Natural killer cell treated with Interleukin-12 subunit alpha and Interleukin-12 subunit beta and Interleukin-15 and Interleukin-18, amount 100 ng/mL, for 72 hours (primary cell): ENCODE measurements at regions not wholly inside any gene's neighbourhood (a gene's known extent, or its start where the extent isn't known, plus 50 kb on each side); places are given as distances from the start of the nearest gene placed in this dataset.
"Not testable (repeated sequence)": the region's sequence is repeated elsewhere in the genome, so short reads cannot be mapped to it uniquely, and the experiment has no call there.

Experiments used
- ATAC-seq, 2 donors: fragments of 150-1000 bp; cut with Tn5 transposase in 1 of 2; sonication (Bioruptor Pico), chemical (Tn5 transposase) in 1 of 2; 2 replicates each; pipeline ENCODE4 v1.10.0; 2021
- DNase-seq: peaks from one replicate; pipeline ENCODE4 v3.0.0; 2022; ENCODE audit warnings: low spot score
- H3K27ac Mint-ChIP-seq, 2 donors: 1 replicate in 1 of 2; 2 replicates in 1 of 2; pipeline ENCODE4 v1.8.0; 2022; ENCODE audit warnings: mixed read lengths in 2 of 2, mild to moderate bottlenecking in 1 of 2, moderate library complexity in 1 of 2
- H3K27me3 Mint-ChIP-seq, 2 donors: 1 replicate in 1 of 2; 2 replicates in 1 of 2; pipeline ENCODE4 v1.8.0; 2022; ENCODE audit warnings: mixed read lengths in 2 of 2
- H3K36me3 Mint-ChIP-seq: one replicate; pipeline ENCODE4 v1.8.0; 2022; ENCODE audit warnings: mixed read lengths
- H3K4me1 Mint-ChIP-seq, 2 donors: 1 replicate in 1 of 2; 2 replicates in 1 of 2; pipeline ENCODE4 v1.8.0; 2022; ENCODE audit warnings: low read depth in 2 of 2, mixed read lengths in 2 of 2, mild to moderate bottlenecking in 1 of 2
- H3K4me3 Mint-ChIP-seq: one replicate; pipeline ENCODE4 v1.8.0; 2022; ENCODE audit warnings: mixed read lengths
- H3K9me3 Mint-ChIP-seq: 2 replicates; pipeline ENCODE4 v1.8.0; 2022; ENCODE audit warnings: mixed read lengths

DNA sequence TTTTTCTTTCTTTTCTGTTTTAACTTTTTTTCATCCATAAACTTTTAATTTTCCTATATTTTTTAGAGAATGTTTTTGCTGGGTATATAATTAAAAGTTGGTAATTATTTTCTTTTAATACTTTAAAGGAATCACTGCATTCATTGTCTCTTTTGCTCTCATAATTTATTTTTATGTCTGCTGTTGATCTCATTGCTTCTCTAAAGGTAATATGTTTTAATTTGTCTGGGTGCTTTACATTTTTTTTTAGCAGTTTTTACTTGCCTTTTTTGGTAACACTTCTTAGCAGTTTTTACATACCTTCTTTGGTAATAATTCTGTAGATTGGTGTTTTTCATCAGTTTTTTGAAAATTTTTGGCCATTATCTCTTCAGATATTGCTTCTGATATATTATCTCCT lies 89.4 kb upstream of the BMAL1 start:
- Mint-ChIP-seq H3K4me1 (peaks cover 4 to 7% of the 10 kb centered on the region in 2 donors), H3K27ac (no peak overlapping the region), H3K27me3 (peaks cover 21 to 39% of the 10 kb centered on the region in 2 donors), H3K4me3 (no peak overlapping the region), H3K9me3 (peaks cover 9% of the 10 kb centered on the region), H3K36me3 (peaks cover 21% of the 10 kb centered on the region)
- ATAC-seq, result no peak
- no peak for DNase-seq

GRCh38 chr11:13189561-13190426 lies 87.8 kb upstream of the BMAL1 start:
- Mint-ChIP-seq H3K4me1 (no peaks in the 10 kb centered on the region), H3K27ac (no peak overlapping the region), H3K4me3 (no peak overlapping the region), H3K27me3 (peaks cover 29 to 54% of the 10 kb centered on the region in 2 donors), H3K36me3 (peaks cover 21% of the 10 kb centered on the region), H3K9me3 (peaks cover 9% of the 10 kb centered on the region)
- DNase-seq (no peak), ATAC-seq (no peak)

DNA sequence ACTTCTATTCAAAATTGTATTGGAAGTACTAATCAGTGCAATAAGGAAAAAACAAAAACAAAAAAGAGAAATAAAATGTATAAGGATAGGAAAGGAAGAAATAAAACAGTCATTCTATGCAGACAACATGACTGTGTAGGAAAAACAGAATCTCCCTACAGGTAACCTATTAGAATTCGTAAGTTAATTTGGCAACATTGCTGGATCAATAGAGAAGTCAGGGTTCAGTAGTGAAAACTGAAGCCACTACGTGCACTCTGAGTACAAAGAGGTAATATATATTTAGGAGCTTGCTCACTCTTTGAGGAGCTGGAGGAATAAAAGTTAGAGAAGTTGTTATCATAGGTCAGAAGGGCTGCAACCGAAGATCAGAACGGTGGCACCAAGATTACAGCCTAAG lies 84.0 kb upstream of the BMAL1 start:
- H3K27ac Mint-ChIP-seq, result no peak overlapping the region
- peaks cover 29 to 49% of the 10 kb centered on the region in 2 donors for H3K27me3 Mint-ChIP-seq
- no peak overlapping the region for H3K4me3 Mint-ChIP-seq
- DNase-seq (no peak), ATAC-seq (no peak)
- peaks cover 30% of the 10 kb centered on the region for H3K36me3 Mint-ChIP-seq
- H3K9me3 Mint-ChIP-seq, result peaks cover 5% of the 10 kb centered on the region
- H3K4me1 Mint-ChIP-seq, result no peaks in the 10 kb centered on the region

DNA sequence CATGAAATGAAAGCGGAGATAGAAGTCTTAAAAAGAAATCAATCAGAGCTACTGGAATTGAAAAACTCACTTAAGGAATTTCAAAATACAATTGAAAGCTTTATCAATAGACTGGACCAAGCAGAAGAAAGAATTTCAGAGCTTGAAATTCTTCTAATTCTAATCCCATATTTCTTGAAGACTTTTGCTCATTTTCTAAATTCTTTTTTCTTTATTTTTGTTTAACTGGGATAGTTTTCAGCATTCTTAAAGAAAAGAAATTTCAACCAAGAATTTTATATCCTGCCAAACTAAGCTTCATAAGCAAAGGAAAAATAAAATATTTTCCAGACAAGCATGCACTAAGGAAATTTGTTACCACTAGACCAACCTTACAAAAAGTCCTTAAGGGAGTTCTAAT lies 80.2 kb upstream of the BMAL1 start:
- DNase-seq, result not testable (repeated sequence)

GRCh38 chr11:13205486-13205885 lies 72.1 kb upstream of the BMAL1 start:
- ATAC-seq, result no peak
- no peak for DNase-seq
- peak overlapping the region; percentile 41 for H3K4me3 Mint-ChIP-seq
- H3K9me3 Mint-ChIP-seq, result no peaks in the 10 kb centered on the region
- peak overlapping the region in 1 of 2 donors; percentile 36 for H3K27ac Mint-ChIP-seq
- H3K4me1 Mint-ChIP-seq, result peaks cover 19 to 26% of the 10 kb centered on the region in 2 donors
- H3K27me3 Mint-ChIP-seq, result peaks cover 0 to 21% of the 10 kb centered on the region in 2 donors
- no peaks in the 10 kb centered on the region for H3K36me3 Mint-ChIP-seq

More for the DNA sequence above, 80.2 kb upstream of the BMAL1 start:
- not testable (repeated sequence) for ATAC-seq, H3K27ac Mint-ChIP-seq, H3K4me3 Mint-ChIP-seq, H3K9me3 Mint-ChIP-seq, H3K4me1 Mint-ChIP-seq
- Mint-ChIP-seq H3K36me3 (peaks cover 33% of the 10 kb centered on the region), H3K27me3 (peaks cover 19 to 39% of the 10 kb centered on the region in 2 donors)

DNA sequence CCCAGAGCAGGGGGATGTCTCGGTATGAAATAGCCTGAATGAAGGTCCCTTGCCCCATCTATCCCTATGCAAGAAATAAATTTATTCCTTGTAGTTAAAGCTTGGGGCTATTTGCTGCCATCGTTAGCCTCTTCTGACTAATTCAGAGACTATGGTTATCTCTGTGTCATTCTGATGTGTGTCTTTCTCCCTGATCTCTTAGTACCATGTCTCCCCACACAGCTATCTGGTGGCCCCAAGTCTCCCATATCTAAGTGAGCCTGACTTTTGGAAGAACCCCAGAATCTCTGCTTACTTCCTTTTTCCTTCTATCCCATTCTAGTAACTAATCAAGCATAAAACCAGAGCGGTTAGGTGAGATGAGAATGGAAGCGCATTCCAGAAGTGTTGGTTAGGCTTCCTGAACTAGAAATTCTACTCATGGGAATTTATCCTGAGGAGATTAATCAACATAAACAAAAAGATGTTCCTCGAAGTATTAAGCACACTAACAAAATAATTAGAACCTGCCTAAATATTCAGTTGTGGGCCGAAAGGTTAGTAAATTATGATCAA lies 71.4 kb upstream of the BMAL1 start:
- Mint-ChIP-seq H3K4me1 (peaks cover 19 to 26% of the 10 kb centered on the region in 2 donors), H3K27ac (peak overlapping the region in 1 of 2 donors; percentile 36), H3K9me3 (no peaks in the 10 kb centered on the region), H3K4me3 (peak overlapping the region; percentile 41), H3K27me3 (peaks cover 0 to 21% of the 10 kb centered on the region in 2 donors), H3K36me3 (no peaks in the 10 kb centered on the region)
- peak in 1 of 2 donors; percentile 55 for ATAC-seq
- no peak for DNase-seq

DNA sequence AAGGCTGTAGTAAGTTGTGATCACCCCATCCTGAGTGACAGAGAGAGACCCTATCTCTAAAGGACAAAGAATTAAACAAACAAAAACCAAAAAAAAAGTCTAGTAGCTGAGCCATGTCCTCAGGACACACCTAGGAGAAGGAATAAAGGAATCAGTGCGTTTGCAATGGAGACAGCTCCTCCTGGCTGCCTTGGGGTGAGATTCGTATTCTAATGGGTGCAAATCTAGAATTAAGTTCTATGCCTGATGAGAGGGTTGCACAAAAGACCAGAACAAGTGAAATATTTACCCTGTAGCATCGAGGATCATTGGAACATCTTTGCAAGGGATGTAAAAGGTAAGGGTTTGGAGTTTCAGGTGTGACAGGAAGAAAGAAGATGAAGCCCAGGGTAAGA lies 70.3 kb upstream of the BMAL1 start:
- H3K27ac Mint-ChIP-seq, result peak overlapping the region; percentile 73 to 80

DNA sequence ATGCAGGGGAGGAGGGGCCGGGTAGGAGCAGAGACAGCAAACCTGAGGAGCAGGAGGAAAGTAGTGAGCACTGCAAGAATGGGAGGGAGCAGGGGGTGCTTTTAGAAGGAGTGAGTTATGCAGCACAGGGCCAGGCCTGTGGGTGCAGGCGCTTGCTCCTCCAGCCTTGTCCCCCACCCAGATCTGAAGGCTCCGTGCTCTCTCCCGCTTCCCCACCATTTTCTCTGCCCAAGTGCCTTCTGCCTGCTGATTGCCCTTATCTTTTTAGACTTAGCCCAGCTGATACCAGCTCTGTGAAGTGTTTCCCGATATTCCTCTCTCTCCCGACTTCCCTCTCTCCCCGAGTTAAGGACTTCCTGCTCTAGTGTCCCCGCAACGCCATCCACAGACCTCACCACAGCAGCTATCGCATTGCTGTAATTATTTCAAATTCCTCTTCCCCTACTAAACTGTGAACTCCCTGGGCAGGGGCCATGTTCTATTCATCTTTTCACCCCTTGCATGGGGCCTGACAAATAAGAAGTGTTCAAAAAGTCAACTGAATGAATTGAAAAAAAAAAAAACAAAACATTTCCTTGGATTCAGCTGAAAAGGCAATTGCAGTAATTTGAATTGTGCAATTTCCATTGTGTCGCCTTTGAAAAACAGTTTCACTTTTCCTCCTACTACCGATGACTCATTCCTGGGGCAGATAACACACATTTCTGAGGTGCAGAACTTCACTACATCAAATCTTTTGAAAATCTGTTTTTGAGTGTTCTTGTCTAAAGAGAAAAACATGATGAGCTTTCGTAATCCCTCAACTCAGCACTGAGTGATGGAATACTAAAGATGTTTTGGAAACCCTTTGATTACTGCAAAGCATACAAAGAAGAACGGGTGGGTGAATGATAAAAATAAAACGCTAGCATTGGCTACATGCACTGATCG lies 69.7 kb upstream of the BMAL1 start:
- H3K27me3 Mint-ChIP-seq, result peaks cover 0 to 21% of the 10 kb centered on the region in 2 donors
- H3K36me3 Mint-ChIP-seq, result no peaks in the 10 kb centered on the region
- H3K27ac Mint-ChIP-seq, result peak overlapping the region; percentile 73 to 80
- H3K9me3 Mint-ChIP-seq, result no peaks in the 10 kb centered on the region
- H3K4me3 Mint-ChIP-seq, result peak overlapping the region; percentile 92
- H3K4me1 Mint-ChIP-seq, result peaks cover 19 to 26% of the 10 kb centered on the region in 2 donors
- DNase-seq, result no peak
- ATAC-seq, result peak; percentile 79 to 83

More for the DNA sequence above, 70.3 kb upstream of the BMAL1 start:
- Mint-ChIP-seq H3K4me3 (peak overlapping the region; percentile 92), H3K4me1 (peaks cover 19 to 26% of the 10 kb centered on the region in 2 donors), H3K27me3 (peaks cover 0 to 21% of the 10 kb centered on the region in 2 donors), H3K36me3 (no peaks in the 10 kb centered on the region), H3K9me3 (no peaks in the 10 kb centered on the region)
- DNase-seq (no peak), ATAC-seq (no peak)

GRCh38 chr11:13208921-13209320 lies 68.7 kb upstream of the BMAL1 start:
- Mint-ChIP-seq H3K36me3 (no peaks in the 10 kb centered on the region), H3K4me3 (no peak overlapping the region), H3K4me1 (peaks cover 19 to 26% of the 10 kb centered on the region in 2 donors), H3K9me3 (no peaks in the 10 kb centered on the region), H3K27me3 (peaks cover 0 to 21% of the 10 kb centered on the region in 2 donors), H3K27ac (no peak overlapping the region)
- DNase-seq (no peak), ATAC-seq (no peak)

DNA sequence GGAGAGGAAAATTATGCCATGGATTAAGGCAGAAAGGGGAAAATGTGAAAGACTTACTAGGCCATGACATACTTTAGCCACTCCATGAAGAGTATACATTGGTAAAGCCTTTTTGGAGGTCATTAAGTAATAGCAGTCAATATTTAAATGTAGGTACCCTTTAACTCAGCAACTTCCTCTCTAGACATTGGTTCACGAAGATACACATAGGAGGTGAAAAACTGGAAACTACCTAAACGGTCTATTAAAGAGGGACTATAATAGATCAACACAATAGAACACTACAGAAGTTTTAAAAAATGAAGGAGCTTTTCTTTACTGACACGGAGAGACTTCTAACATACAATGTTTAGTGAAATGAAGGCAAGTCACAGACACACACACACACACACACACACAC lies 68.2 kb upstream of the BMAL1 start:
- Mint-ChIP-seq H3K36me3 (no peaks in the 10 kb centered on the region), H3K9me3 (no peaks in the 10 kb centered on the region), H3K4me1 (peaks cover 19 to 26% of the 10 kb centered on the region in 2 donors), H3K27me3 (peaks cover 0 to 21% of the 10 kb centered on the region in 2 donors), H3K4me3 (no peak overlapping the region), H3K27ac (no peak overlapping the region)
- ATAC-seq (no peak), DNase-seq (no peak)

DNA sequence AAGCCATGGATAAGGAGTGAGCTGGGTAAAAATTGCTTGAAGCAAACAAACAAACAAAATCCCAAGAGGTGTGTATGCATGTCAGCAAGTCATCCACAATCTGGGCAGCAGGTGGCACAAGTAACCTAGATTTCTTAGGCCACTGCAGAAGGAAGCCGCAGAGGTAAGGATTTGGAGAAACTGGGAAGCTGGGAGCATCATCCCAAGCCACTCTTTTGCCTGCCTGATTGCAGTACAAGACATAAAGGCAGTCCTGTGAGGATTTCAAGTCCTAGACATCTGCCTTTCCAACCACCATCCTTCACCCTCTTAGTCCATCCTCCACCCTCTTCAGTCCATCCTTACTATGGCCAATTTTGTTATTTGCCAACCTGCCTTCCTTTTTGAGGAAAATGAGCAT lies 67.2 kb upstream of the BMAL1 start:
- Mint-ChIP-seq H3K27ac (no peak overlapping the region), H3K4me1 (peaks cover 19 to 26% of the 10 kb centered on the region in 2 donors), H3K4me3 (no peak overlapping the region), H3K36me3 (no peaks in the 10 kb centered on the region), H3K27me3 (peaks cover 8 to 22% of the 10 kb centered on the region in 2 donors), H3K9me3 (no peaks in the 10 kb centered on the region)
- DNase-seq (no peak), ATAC-seq (no peak)

DNA sequence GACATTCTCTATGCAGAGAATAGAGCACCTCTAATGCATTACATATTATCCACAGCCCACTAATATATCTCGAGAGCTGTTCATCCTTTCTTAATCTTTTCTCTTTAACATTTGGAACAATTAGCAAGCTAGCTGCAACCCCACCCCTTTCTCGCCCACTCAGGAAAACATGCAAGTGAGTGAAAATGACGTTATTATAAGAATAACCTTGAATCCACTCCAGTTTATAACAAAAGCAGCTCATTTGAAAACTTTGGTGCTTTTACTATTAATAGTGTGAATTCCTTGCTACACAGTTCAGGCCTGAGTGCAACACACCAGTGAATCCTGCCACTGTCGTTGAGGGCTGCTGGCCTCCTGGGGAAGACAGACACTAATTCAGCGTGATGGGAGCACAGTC lies 63.3 kb upstream of the BMAL1 start:
- no peak for DNase-seq
- Mint-ChIP-seq H3K27ac (no peak overlapping the region), H3K4me3 (no peak overlapping the region), H3K27me3 (peaks cover 8 to 12% of the 10 kb centered on the region in 2 donors), H3K4me1 (no peaks in the 10 kb centered on the region), H3K36me3 (no peaks in the 10 kb centered on the region), H3K9me3 (no peaks in the 10 kb centered on the region)
- ATAC-seq, result no peak

- ATAC-seq, result no peak
- H3K27me3 Mint-ChIP-seq, result peaks cover 8 to 9% of the 10 kb centered on the region in 2 donors
- H3K27ac Mint-ChIP-seq, result no peak overlapping the region
- H3K36me3 Mint-ChIP-seq, result no peaks in the 10 kb centered on the region
- no peak overlapping the region for H3K4me3 Mint-ChIP-seq
- DNase-seq, result no peak
- no peaks in the 10 kb centered on the region for H3K4me1 Mint-ChIP-seq
- H3K9me3 Mint-ChIP-seq, result no peaks in the 10 kb centered on the region
These were observed 62.4 kb upstream of the BMAL1 start for GRCh38 chr11:13215149-13215548.
